Lung (tissue), 11 donors: ENCODE measurements at regions not wholly inside any gene's neighbourhood (a gene's known extent, or its start where the extent isn't known, plus 50 kb on each side); places are given as distances from the start of the nearest gene placed in this dataset.

ENCODE experiments used
- ATAC-seq: fragments of 200-7000 bp; cut with Tn5 transposase; one replicate; pipeline ENCODE4 v1.9.1; 2020; ENCODE audit warnings: moderate number of reproducible peaks; ENCODE audit not compliant: insufficient read depth, low FRiP score
- DNase-seq, 3 donors: peaks; one replicate each; pipeline ENCODE4 v3.0.0-alpha.2; 2013 to 2017
- H3K27ac ChIP-seq, 2 donors: one replicate each; pipeline ENCODE4 v1.5.1; 2013; ENCODE audit warnings: mild to moderate bottlenecking in 2 of 2, moderate library complexity in 2 of 2, control low read depth in 1 of 2, inconsistent platforms in 1 of 2, low read depth in 1 of 2, low read length in 1 of 2
- H3K27me3 ChIP-seq, 3 donors: one replicate each; pipeline ENCODE4 v1.5.1; 2013; ENCODE audit warnings: low read length in 2 of 3; ENCODE audit not compliant: control insufficient read depth in 3 of 3, insufficient read depth in 3 of 3
- H3K36me3 ChIP-seq, 4 donors: one replicate each; pipeline ENCODE4 v1.5.1; 2013; ENCODE audit warnings: low read length in 4 of 4, mild to moderate bottlenecking in 1 of 4, moderate library complexity in 1 of 4; ENCODE audit not compliant: control insufficient read depth in 4 of 4, insufficient read depth in 4 of 4
- H3K4me1 ChIP-seq, 5 donors: one replicate each; pipeline ENCODE4 v1.5.1; 2013; ENCODE audit warnings: low read length in 5 of 5, mild to moderate bottlenecking in 2 of 5, moderate library complexity in 1 of 5; ENCODE audit not compliant: control insufficient read depth in 5 of 5, insufficient read depth in 5 of 5
- H3K4me3 ChIP-seq: one replicate; pipeline ENCODE4 v1.5.1; 2013; ENCODE audit warnings: mild to moderate bottlenecking, control low read depth, moderate library complexity
- H3K9ac ChIP-seq, 2 donors: one replicate each; pipeline ENCODE4 v1.5.1; 2013; ENCODE audit warnings: low read length in 2 of 2, control low read depth in 1 of 2; ENCODE audit not compliant: insufficient read depth in 1 of 2
- H3K9me3 ChIP-seq, 4 donors: one replicate each; pipeline ENCODE4 v1.5.1; 2013; ENCODE audit warnings: low read length in 3 of 4, mild to moderate bottlenecking in 1 of 4, moderate library complexity in 1 of 4; ENCODE audit not compliant: control insufficient read depth in 4 of 4, insufficient read depth in 3 of 4
- WGBS, 2 donors: extraction: QIAGEN DNeasy Blood & Tissue Kit; methylation state at CpG; one replicate each; pipeline ENCODE4 v1.1.7; 2013; 5-methylcytosine and 5-hydroxymethylcytosine counted together
- TF ChIP-seq, protein P1 (sequence below): IDR thresholded peaks from 2 replicates; pipeline ENCODE4 v1.5.1; 2012; ENCODE audit warnings: mild to moderate bottlenecking; ENCODE audit errors: control extremely low read depth, extremely low read depth
- donor health status: control.
- donor health status: control.
- donor health status: Bipolar disorder and iron deficiency.
- donor health status: healthy.
- donor health status: DM: yes; HTN: yes; CAD: no.

DNA sequence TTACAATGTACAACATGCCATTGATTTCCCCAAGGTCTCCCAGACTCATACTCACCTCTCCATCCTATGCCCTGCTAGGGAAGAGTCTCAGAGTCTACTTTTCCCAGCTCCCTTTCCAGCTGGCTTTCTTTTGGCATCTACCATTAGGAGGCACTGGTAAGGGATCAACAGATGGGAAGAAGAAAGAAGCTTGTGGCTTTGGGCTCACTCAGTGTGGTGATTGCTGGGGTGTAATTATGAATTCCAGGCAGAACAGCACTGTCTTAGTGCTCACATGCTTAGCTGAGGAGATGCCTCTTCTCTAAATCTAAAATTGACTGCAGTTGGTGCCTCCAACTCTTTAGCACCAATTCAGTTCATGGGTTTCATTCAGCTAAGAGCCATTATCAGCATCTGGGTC lies 330.0 kb downstream of the PSAT1 start:
- no peaks in the 10 kb centered on the region for H3K27me3 ChIP-seq
- no peak overlapping the region for H3K4me3 ChIP-seq
- ATAC-seq (no peak), DNase-seq (no peak)
- H3K36me3 ChIP-seq: no peaks in the 10 kb centered on the region
- H3K4me1 ChIP-seq: peaks cover 0 to 4% (median 0%) of the 10 kb centered on the region in 5 donors
- H3K9ac ChIP-seq: no peak overlapping the region
- H3K9me3 ChIP-seq: no peaks in the 10 kb centered on the region
- TF ChIP-seq, protein P1, sequence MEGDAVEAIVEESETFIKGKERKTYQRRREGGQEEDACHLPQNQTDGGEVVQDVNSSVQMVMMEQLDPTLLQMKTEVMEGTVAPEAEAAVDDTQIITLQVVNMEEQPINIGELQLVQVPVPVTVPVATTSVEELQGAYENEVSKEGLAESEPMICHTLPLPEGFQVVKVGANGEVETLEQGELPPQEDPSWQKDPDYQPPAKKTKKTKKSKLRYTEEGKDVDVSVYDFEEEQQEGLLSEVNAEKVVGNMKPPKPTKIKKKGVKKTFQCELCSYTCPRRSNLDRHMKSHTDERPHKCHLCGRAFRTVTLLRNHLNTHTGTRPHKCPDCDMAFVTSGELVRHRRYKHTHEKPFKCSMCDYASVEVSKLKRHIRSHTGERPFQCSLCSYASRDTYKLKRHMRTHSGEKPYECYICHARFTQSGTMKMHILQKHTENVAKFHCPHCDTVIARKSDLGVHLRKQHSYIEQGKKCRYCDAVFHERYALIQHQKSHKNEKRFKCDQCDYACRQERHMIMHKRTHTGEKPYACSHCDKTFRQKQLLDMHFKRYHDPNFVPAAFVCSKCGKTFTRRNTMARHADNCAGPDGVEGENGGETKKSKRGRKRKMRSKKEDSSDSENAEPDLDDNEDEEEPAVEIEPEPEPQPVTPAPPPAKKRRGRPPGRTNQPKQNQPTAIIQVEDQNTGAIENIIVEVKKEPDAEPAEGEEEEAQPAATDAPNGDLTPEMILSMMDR: no peak
- H3K27ac ChIP-seq: no peak overlapping the region

DNA sequence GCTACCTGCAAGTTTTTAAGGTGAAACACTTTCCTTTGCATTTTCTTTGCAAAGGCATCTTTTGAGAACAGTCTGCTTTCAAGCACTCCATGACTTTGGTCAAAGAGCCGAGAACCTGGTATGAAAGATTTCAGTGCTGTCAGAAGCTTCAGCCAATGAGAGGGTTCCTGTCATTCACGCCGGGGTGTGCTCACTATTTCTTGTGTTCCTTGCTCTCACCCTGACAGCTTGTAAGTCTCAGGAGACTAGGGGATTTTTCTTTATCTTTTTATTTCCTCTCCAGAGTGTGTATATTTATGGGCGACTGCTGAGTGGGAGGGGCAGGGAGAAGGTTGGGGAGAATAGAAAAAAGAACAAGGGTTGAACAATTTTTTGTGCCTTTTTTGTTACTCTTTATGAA lies 334.0 kb downstream of the PSAT1 start:
- DNase-seq (peak in 1 of 3 donors; percentile 9), ATAC-seq (no peak)
- no peaks in the 10 kb centered on the region for H3K36me3 ChIP-seq
- peaks cover 0 to 4% (median 0%) of the 10 kb centered on the region in 5 donors for H3K4me1 ChIP-seq
- TF ChIP-seq, protein P1: no peak
- H3K4me3 ChIP-seq: no peak overlapping the region
- no peaks in the 10 kb centered on the region for H3K9me3 ChIP-seq
- H3K9ac ChIP-seq: no peak overlapping the region
- no peaks in the 10 kb centered on the region for H3K27me3 ChIP-seq
- no peak overlapping the region for H3K27ac ChIP-seq
- 33 to 65% methylated on average over 4 of the region's 4 CpGs for WGBS, 2 donors

DNA sequence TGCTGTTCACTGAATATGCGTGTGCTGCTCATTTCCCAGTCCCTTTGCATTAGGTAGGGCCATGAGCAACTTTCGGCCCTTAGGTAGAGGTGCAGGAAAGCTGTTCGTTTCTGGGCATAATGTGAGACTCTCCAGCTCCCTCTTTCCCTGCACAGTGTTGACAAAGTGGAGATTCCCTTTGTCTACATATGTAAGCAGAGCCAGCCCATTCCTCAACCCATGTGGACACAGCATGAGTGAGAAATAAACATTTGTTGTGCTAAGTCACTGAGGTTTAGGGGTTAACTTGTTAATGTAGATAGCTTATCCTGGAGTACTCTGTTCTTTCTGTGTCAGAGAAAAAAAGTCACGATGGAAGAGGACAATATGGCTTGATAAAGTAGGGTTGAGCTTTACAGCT lies 343.8 kb downstream of the PSAT1 start:
- 65 to 72% methylated on average over 4 of the region's 4 CpGs for WGBS, 2 donors
- H3K27me3 ChIP-seq: no peaks in the 10 kb centered on the region

DNA sequence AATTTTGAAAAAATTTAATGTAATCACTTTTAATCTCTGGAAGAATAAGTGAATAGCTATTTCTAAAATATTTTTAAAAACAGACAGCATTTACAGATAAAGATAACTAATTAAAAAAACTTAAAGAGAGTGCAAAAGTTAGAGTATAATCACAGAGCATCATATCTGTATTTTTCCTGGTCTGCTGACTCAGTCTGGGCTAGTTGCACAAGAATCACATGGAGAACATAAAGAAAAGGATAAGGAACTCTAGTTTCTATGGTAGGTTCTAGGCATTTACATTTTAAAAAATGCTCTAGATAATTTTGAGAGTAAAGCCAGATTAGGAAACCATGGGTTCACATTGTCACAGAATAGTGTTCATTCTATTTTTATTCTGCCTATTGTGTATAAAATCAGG lies 347.4 kb downstream of the PSAT1 start:
- Histone ChIP-seq H3K27me3 (no peaks in the 10 kb centered on the region), H3K9ac (no peak overlapping the region), H3K4me1 (no peaks in the 10 kb centered on the region), H3K36me3 (no peaks in the 10 kb centered on the region), H3K27ac (no peak overlapping the region), H3K9me3 (no peaks in the 10 kb centered on the region), H3K4me3 (no peak overlapping the region)
- TF ChIP-seq, protein P1: no peak
- ATAC-seq (no peak), DNase-seq (no peak)

More for the DNA sequence above, 343.8 kb downstream of the PSAT1 start:
- no peak overlapping the region for H3K4me3 ChIP-seq
- ATAC-seq: no peak
- H3K4me1 ChIP-seq: no peaks in the 10 kb centered on the region
- H3K36me3 ChIP-seq: no peaks in the 10 kb centered on the region
- H3K9me3 ChIP-seq: no peaks in the 10 kb centered on the region
- DNase-seq: no peak
- TF ChIP-seq, protein P1: no peak
- H3K27ac ChIP-seq: no peak overlapping the region
- no peak overlapping the region for H3K9ac ChIP-seq
